Neural cell (in vitro differentiated cells): ENCODE measurements at regions not wholly inside any gene's neighbourhood (a gene's known extent, or its start where the extent isn't known, plus 50 kb on each side); places are given as distances from the start of the nearest gene placed in this dataset.

Experiments
- H2AFZ ChIP-seq: fragments of 200-600, 300-800 bp; sonication (generic), shearing (Covaris generic); 2 replicates; pipeline ENCODE4 v1.6.0; 2014; ENCODE audit warnings: low read depth, mild to moderate bottlenecking, antibody characterized with exemption, low read length, moderate library complexity
- H3F3A ChIP-seq: fragments of 200-600 bp; shearing (Covaris generic); 2 replicates; pipeline ENCODE4 v1.6.1; 2016; ENCODE audit warnings: mild to moderate bottlenecking, moderate library complexity, mixed read lengths, antibody characterized with exemption, low read length; ENCODE audit not compliant: insufficient read depth, poor library complexity, severe bottlenecking
- H3K27ac ChIP-seq: fragments of 200-600, 300-800 bp; sonication (generic), shearing (Covaris generic); 2 replicates; pipeline ENCODE4 v1.5.1; 2014; ENCODE audit warnings: mild to moderate bottlenecking, low read length, moderate library complexity
- H3K27me3 ChIP-seq: fragments of 300-800, 200-600 bp; sonication (generic), shearing (Covaris generic); 2 replicates; pipeline ENCODE4 v1.6.0; 2014; ENCODE audit warnings: mild to moderate bottlenecking, low read depth, low read length, moderate library complexity; ENCODE audit not compliant: insufficient read depth
- H3K36me3 ChIP-seq: fragments of 300-800, 200-600 bp; sonication (generic), shearing (Covaris generic); 2 replicates; pipeline ENCODE4 v1.5.1; 2014; ENCODE audit warnings: mild to moderate bottlenecking, antibody characterized with exemption, low read length, moderate library complexity; ENCODE audit not compliant: insufficient read depth
- H3K4me2 ChIP-seq: fragments of 300-800, 200-600 bp; sonication (generic), shearing (Covaris generic); 2 replicates; pipeline ENCODE4 v1.6.0; 2014; ENCODE audit warnings: mild to moderate bottlenecking, low read length
- H3K4me3 ChIP-seq: fragments of 300-800, 200-600 bp; sonication (generic), shearing (Covaris generic); 2 replicates; pipeline ENCODE4 v1.5.1; 2014; ENCODE audit warnings: mild to moderate bottlenecking, low read length, moderate library complexity
- H3K79me2 ChIP-seq: fragments of 200-600 bp; shearing (Covaris generic); replicated peaks from 2 replicates; pipeline ENCODE4 v1.6.0; 2014; ENCODE audit warnings: mild to moderate bottlenecking, low read length, moderate library complexity; ENCODE audit not compliant: insufficient read depth
- H3K9ac ChIP-seq: fragments of 300-800, 200-600 bp; sonication (generic), shearing (Covaris generic); 2 replicates; pipeline ENCODE4 v1.6.1; 2016; ENCODE audit warnings: mild to moderate bottlenecking, low read length, mixed read lengths
- H3K9me2 ChIP-seq: fragments of 200-600 bp; shearing (Covaris generic); 2 replicates; pipeline ENCODE4 v1.6.1; 2016; ENCODE audit warnings: mild to moderate bottlenecking, low read length, mixed read lengths; ENCODE audit not compliant: insufficient read depth
- H3K9me3 ChIP-seq: fragments of 200-600, 300-800 bp; sonication (generic), shearing (Covaris generic); 2 replicates; pipeline ENCODE4 v1.6.1; 2016; ENCODE audit warnings: mild to moderate bottlenecking, mixed run types, low read length, moderate library complexity, mixed read lengths
- H4K20me1 ChIP-seq: fragments of 200-600 bp; shearing (Covaris generic); 2 replicates; pipeline ENCODE4 v1.6.1; 2016; ENCODE audit warnings: mild to moderate bottlenecking, mixed run types; ENCODE audit not compliant: insufficient read depth
- CTCF ChIP-seq: fragments of 450-650 bp; IDR thresholded peaks from 2 replicates; pipeline ENCODE4 v1.5.1; 2014; ENCODE audit warnings: antibody characterized with exemption, mild to moderate bottlenecking, moderate library complexity; ENCODE audit not compliant: poor library complexity, severe bottlenecking
- EP300 ChIP-seq: fragments of 450-650 bp; conservative IDR thresholded peaks from 2 replicates; pipeline ENCODE4 v1.6.1; 2014; ENCODE audit warnings: antibody characterized with exemption, mild to moderate bottlenecking, moderate library complexity; ENCODE audit not compliant: poor library complexity, severe bottlenecking
- MXI1 ChIP-seq: fragments of 450-650 bp; conservative IDR thresholded peaks from 2 replicates; pipeline ENCODE4 v1.6.1; 2014; ENCODE audit warnings: antibody characterized with exemption, mild to moderate bottlenecking; ENCODE audit not compliant: poor library complexity, severe bottlenecking
- POLR2AphosphoS5 ChIP-seq: IDR thresholded peaks from 2 replicates; pipeline ENCODE4 v1.6.1; 2012
- RAD21 ChIP-seq: fragments of 450-650 bp; conservative IDR thresholded peaks from 2 replicates; pipeline ENCODE4 v1.6.1; 2014; ENCODE audit warnings: antibody characterized with exemption, mild to moderate bottlenecking, moderate library complexity
- REST ChIP-seq: IDR thresholded peaks from 2 replicates; pipeline ENCODE4 v1.6.1; 2012; ENCODE audit warnings: borderline replicate concordance
- SMC3 ChIP-seq: fragments of 450-650 bp; conservative IDR thresholded peaks from 2 replicates; pipeline ENCODE4 v1.6.1; 2014; ENCODE audit warnings: antibody characterized with exemption, mild to moderate bottlenecking, moderate library complexity; ENCODE audit not compliant: poor library complexity
- TAF1 ChIP-seq: IDR thresholded peaks from 2 replicates; pipeline ENCODE4 v1.6.1; 2012; ENCODE audit warnings: low read depth

GRCh38 chr9:91087462-91087759 lies 274.3 kb downstream of the AUH start:
- no peak overlapping the region for H3K4me2 ChIP-seq
- H3K9me3 ChIP-seq, result no peaks in the 10 kb centered on the region
- H3K79me2 ChIP-seq, result no peaks in the 10 kb centered on the region
- H3K9ac ChIP-seq, result no peak overlapping the region
- H3K27me3 ChIP-seq, result no peaks in the 10 kb centered on the region
- H4K20me1 ChIP-seq, result no peaks in the 10 kb centered on the region
- H3K9me2 ChIP-seq, result no peaks in the 10 kb centered on the region
- no peak overlapping the region for H3K4me3 ChIP-seq
- no peaks in the 10 kb centered on the region for H3K36me3 ChIP-seq
- TF ChIP-seq TAF1, result no peak
- TF ChIP-seq CTCF, result no peak
- TF ChIP-seq POLR2AphosphoS5, result no peak
- no peak for TF ChIP-seq REST
- H3F3A ChIP-seq, result no peaks in the 10 kb centered on the region
- no peak overlapping the region for H2AFZ ChIP-seq
- H3K27ac ChIP-seq, result no peak overlapping the region

- Histone ChIP-seq H3K4me2 (no peak overlapping the region), H3K9ac (no peak overlapping the region), H2AFZ (no peak overlapping the region), H3K27me3 (no peaks in the 10 kb centered on the region), H3K9me2 (no peaks in the 10 kb centered on the region), H3K36me3 (no peaks in the 10 kb centered on the region), H3K79me2 (no peaks in the 10 kb centered on the region), H4K20me1 (no peaks in the 10 kb centered on the region), H3K4me3 (no peak overlapping the region), H3K27ac (no peak overlapping the region), H3K9me3 (peaks cover 3% of the 10 kb centered on the region), H3F3A (no peaks in the 10 kb centered on the region)
- TF ChIP-seq EP300 (no peak), CTCF (peak; percentile 24)
These were observed 272.2 kb downstream of the AUH start for GRCh38 chr9:91089405-91090129.

- H3K9ac ChIP-seq, result no peak overlapping the region
- H3K79me2 ChIP-seq, result no peaks in the 10 kb centered on the region
- H3K9me3 ChIP-seq, result peaks cover 3% of the 10 kb centered on the region
- no peak overlapping the region for H2AFZ ChIP-seq
- no peak overlapping the region for H3K27ac ChIP-seq
- no peaks in the 10 kb centered on the region for H3F3A ChIP-seq
- H4K20me1 ChIP-seq, result no peaks in the 10 kb centered on the region
- H3K36me3 ChIP-seq, result no peaks in the 10 kb centered on the region
- H3K9me2 ChIP-seq, result no peaks in the 10 kb centered on the region
- no peaks in the 10 kb centered on the region for H3K27me3 ChIP-seq
- no peak overlapping the region for H3K4me3 ChIP-seq
- H3K4me2 ChIP-seq, result no peak overlapping the region
- no peak for TF ChIP-seq EP300
- TF ChIP-seq TAF1, result no peak
- no peak for TF ChIP-seq RAD21
- TF ChIP-seq MXI1, result no peak
- no peak for TF ChIP-seq POLR2AphosphoS5
- TF ChIP-seq CTCF, result no peak
- TF ChIP-seq SMC3, result no peak
- no peak for TF ChIP-seq REST
These were observed 271.6 kb downstream of the AUH start for GRCh38 chr9:91090130-91090410.
